ENCODE measurements at regions not wholly inside any gene's neighbourhood (a gene's known extent, or its start where the extent isn't known, plus 50 kb on each side); places are given as distances from the start of the nearest gene placed in this dataset.
"Not testable (repeated sequence)": the region's sequence is repeated elsewhere in the genome, so short reads cannot be mapped to it uniquely, and the experiment has no call there.

GRCh38 chr22:22374579-22374978 is 130.0 kb downstream of the VPREB1 start:
- H3K9me3 ChIP-seq = no peaks in the 10 kb centered on the region
- no peak for ATAC-seq
- intact Hi-C loops (cut with DNase I) = no loop called here
- no peak for TF ChIP-seq CTCF (IDR thresholded peaks at IDR 0.05)
- peaks cover 8% of the 10 kb centered on the region for H3K27me3 ChIP-seq
- no peak for DNase-seq
- no peaks in the 10 kb centered on the region for H3K4me1 ChIP-seq
- no peak overlapping the region for H3K4me3 ChIP-seq
- H3K27ac ChIP-seq = no peak overlapping the region
- no peaks in the 10 kb centered on the region for H3K36me3 ChIP-seq

- H3K27me3 ChIP-seq = peaks cover 11% of the 10 kb centered on the region
- no peak for DNase-seq
- intact Hi-C loops (cut with DNase I) = no loop called here
- peak; percentile 38 for ATAC-seq
- H3K4me3 ChIP-seq = no peak overlapping the region
- H3K27ac ChIP-seq = no peak overlapping the region
- no peaks in the 10 kb centered on the region for H3K9me3 ChIP-seq
- no peaks in the 10 kb centered on the region for H3K36me3 ChIP-seq
- no peaks in the 10 kb centered on the region for H3K4me1 ChIP-seq
- no peak for TF ChIP-seq CTCF (IDR thresholded peaks at IDR 0.05)
Observed at GRCh38 chr22:22375576-22376351, 131.2 kb downstream of the VPREB1 start.

GRCh38 chr22:22376352-22376706 is 131.7 kb downstream of the VPREB1 start:
- no peak for ATAC-seq
- intact Hi-C loops (cut with DNase I) = no loop called here
- DNase-seq = no peak
- Histone ChIP-seq H3K27ac (no peak overlapping the region), H3K9me3 (no peaks in the 10 kb centered on the region), H3K36me3 (no peaks in the 10 kb centered on the region), H3K27me3 (peaks cover 11% of the 10 kb centered on the region), H3K4me3 (no peak overlapping the region), H3K4me1 (no peaks in the 10 kb centered on the region)
- TF ChIP-seq CTCF (IDR thresholded peaks at IDR 0.05) = no peak

GRCh38 chr22:22376884-22377283 is 131.7 kb downstream of the ZNF280B start:
- H3K27me3 ChIP-seq = peaks cover 11% of the 10 kb centered on the region
- intact Hi-C loops (cut with DNase I) = not testable (repeated sequence)

GRCh38 chr22:22377335-22377734 is 131.2 kb downstream of the ZNF280B start:
- no peak for ATAC-seq
- Histone ChIP-seq H3K9me3 (no peaks in the 10 kb centered on the region), H3K36me3 (no peaks in the 10 kb centered on the region), H3K27ac (no peak overlapping the region), H3K4me1 (no peaks in the 10 kb centered on the region), H3K4me3 (no peak overlapping the region), H3K27me3 (peaks cover 11% of the 10 kb centered on the region)
- no peak for TF ChIP-seq CTCF (IDR thresholded peaks at IDR 0.05)
- no peak for DNase-seq
- intact Hi-C loops (cut with DNase I) = no loop called here

More at GRCh38 chr22:22376884-22377283, 131.7 kb downstream of the ZNF280B start:
- H3K27ac ChIP-seq, H3K4me3 ChIP-seq, H3K36me3 ChIP-seq, ATAC-seq, H3K9me3 ChIP-seq, DNase-seq, H3K4me1 ChIP-seq: not testable (repeated sequence)

- Histone ChIP-seq H3K36me3 (no peaks in the 10 kb centered on the region), H3K27me3 (peaks cover 11% of the 10 kb centered on the region), H3K4me3 (no peak overlapping the region), H3K27ac (no peak overlapping the region), H3K4me1 (no peaks in the 10 kb centered on the region), H3K9me3 (no peaks in the 10 kb centered on the region)
- intact Hi-C loops (cut with DNase I) = no loop called here
- TF ChIP-seq CTCF (IDR thresholded peaks at IDR 0.05) = no peak
- ATAC-seq (no peak), DNase-seq (no peak)
Observed at GRCh38 chr22:22378446-22379415, 129.8 kb downstream of the ZNF280B start.

Data from upper lobe of right lung (tissue), 1 donor.